GM12801 (cell line): ENCODE measurements at regions not wholly inside any gene's neighbourhood (a gene's known extent, or its start where the extent isn't known, plus 50 kb on each side); places are given as distances from the start of the nearest gene placed in this dataset.

ENCODE experiments used
- CTCF ChIP-seq: IDR thresholded peaks from one replicate; pipeline ENCODE4 v1.5.1; 2011; ENCODE audit warnings: control low read depth; ENCODE audit not compliant: insufficient read length; ENCODE audit errors: extremely low read depth

- TF ChIP-seq CTCF, result no peak
These were observed 119.8 kb downstream of the NEDD1 start for GRCh38 chr12:97026901-97027300.

- TF ChIP-seq CTCF, result no peak
These were observed 120.4 kb downstream of the NEDD1 start for GRCh38 chr12:97027482-97027881.

- no peak for TF ChIP-seq CTCF
These were observed 131.1 kb downstream of the NEDD1 start for GRCh38 chr12:97038131-97038530.

GRCh38 chr12:97038834-97039233 lies 131.8 kb downstream of the NEDD1 start:
- no peak for TF ChIP-seq CTCF

GRCh38 chr12:97046901-97047300 lies 139.8 kb downstream of the NEDD1 start:
- TF ChIP-seq CTCF, result no peak

GRCh38 chr12:97047361-97047760 lies 140.3 kb downstream of the NEDD1 start:
- TF ChIP-seq CTCF, result no peak

- no peak for TF ChIP-seq CTCF
These were observed 141.5 kb downstream of the NEDD1 start for GRCh38 chr12:97048421-97049035.

GRCh38 chr12:97050509-97050908 lies 143.5 kb downstream of the NEDD1 start:
- TF ChIP-seq CTCF, result no peak
